ENCODE measurements at regions not wholly inside any gene's neighbourhood (a gene's known extent, or its start where the extent isn't known, plus 50 kb on each side); places are given as distances from the start of the nearest gene placed in this dataset.

- Histone ChIP-seq H4K8ac (ENCODE audit: low read depth in 2 of 2, low read length in 2 of 2) (no peak overlapping the region), H3K27ac (ENCODE audit: insufficient read depth, low read length) (no peak overlapping the region), H3K4me2 (ENCODE audit: low read depth, low read length) (no peak overlapping the region), H3K27me3 (ENCODE audit: control insufficient read depth, insufficient read depth, low read length) (no peaks in the 10 kb centered on the region), H3K18ac (ENCODE audit: low read depth, low read length) (no peak overlapping the region), H4K5ac (ENCODE audit: low read depth, low read length) (no peak overlapping the region), H3K56ac (ENCODE audit: extremely low read depth, insufficient read depth, low read length) (no peak overlapping the region), H3K4me1 (ENCODE audit: control insufficient read depth, insufficient read depth, low read length) (no peaks in the 10 kb centered on the region), H2AFZ (replicated peaks; ENCODE audit: low read length, poor library complexity) (no peak overlapping the region), H2AK9ac (replicated peaks; ENCODE audit: low read depth, low read length, poor library complexity) (no peak overlapping the region), H2AK5ac (ENCODE audit: low read depth, low read length) (no peak overlapping the region), H3K9me3 (ENCODE audit: control insufficient read depth, insufficient read depth, low read length) (0 out of 2 replicates have a peak, but pooled peaks cover 2% of the 10 kb centered on the region), H4K91ac (ENCODE audit: insufficient read depth, low read depth, low read length) (no peak overlapping the region), H3K79me1 (ENCODE audit: low read depth in 1 of 2, low read length in 2 of 2) (no peaks in the 10 kb centered on the region), H4K20me1 (ENCODE audit: insufficient read depth, low read length) (no peaks in the 10 kb centered on the region), H2BK15ac (ENCODE audit: low read depth, low read length) (no peak overlapping the region), H2BK20ac (ENCODE audit: low read depth, low read length) (no peak overlapping the region), H3K14ac (replicated peaks; ENCODE audit: low read depth, low read length) (no peak overlapping the region), H3K9me1 (ENCODE audit: insufficient read depth, low read length) (no peaks in the 10 kb centered on the region), H3K4ac (ENCODE audit: low read depth, low read length) (no peak overlapping the region), H2BK5ac (ENCODE audit: low read depth, low read length, poor library complexity, severe bottlenecking) (no peak overlapping the region), H3K4me3 (ENCODE audit: insufficient read depth, low read depth, low read length) (no peak overlapping the region), H2BK120ac (ENCODE audit: low read depth, low read length) (no peak overlapping the region), H3K9ac (ENCODE audit: low read depth, low read length) (no peak overlapping the region), H3K23ac (ENCODE audit: low read depth, low read length) (no peak overlapping the region), H3K36me3 (ENCODE audit: control insufficient read depth, insufficient read depth, low read length) (no peaks in the 10 kb centered on the region)
- in situ Hi-C loops (cut with MboI; ENCODE audit: low sequenced_read_pairs), result no loop called here
- no peak for ATAC-seq (ENCODE audit: low read depth)
- intact Hi-C loops (cut with micrococcal nuclease), result no loop called here
- ChIA-PET POLR2A (ENCODE audit: unreplicated experiment) (no interaction called here), CTCF (no interaction called here)
- WGBS, 2 experiments (ENCODE audit: extremely low coverage in 2 of 2, insufficient read length in 1 of 2), result no CpG with 5 or more reads among the region's 2 CpGs
- BruUV-seq (replicated peaks), result no TSS peak
- dilution Hi-C loops (cut with HindIII; ENCODE audit: low sequenced_read_pairs, unreplicated experiment), result no loop called here
- DNase-seq, result no peak
- TF ChIP-seq SMC3 (IDR thresholded peaks at IDR 0.05; ENCODE audit: low read depth, low read length) (no peak), RFX5 (IDR thresholded peaks at IDR 0.05; ENCODE audit: low read depth, low read length) (no peak), MAZ (IDR thresholded peaks at IDR 0.05; ENCODE audit: borderline replicate concordance, low read depth, low read length) (no peak), POLR2A (IDR thresholded peaks at IDR 0.05; ENCODE audit: low read depth, low read length) (no peak), CHD1 (IDR thresholded peaks at IDR 0.05; ENCODE audit: low read depth, low read length) (no peak), MAFK (IDR thresholded peaks at IDR 0.05; ENCODE audit: low read depth, low read length) (no peak), CEBPB (IDR thresholded peaks at IDR 0.05; ENCODE audit: low read depth, low read length) (no peak), MXI1 (IDR thresholded peaks at IDR 0.05; ENCODE audit: borderline replicate concordance, low read depth, low read length) (no peak), RCOR1 (IDR thresholded peaks at IDR 0.05; ENCODE audit: insufficient replicate concordance, low read length) (no peak), FOS (IDR thresholded peaks at IDR 0.05; ENCODE audit: low read depth, low read length) (no peak), RAD21 (IDR thresholded peaks at IDR 0.05; ENCODE audit: low read length) (no peak), NFE2L2 (IDR thresholded peaks at IDR 0.05; ENCODE audit: low read depth, low read length) (no peak), BHLHE40 (IDR thresholded peaks at IDR 0.05; ENCODE audit: low read depth, low read length) (no peak)
- TF ChIP-seq, protein P1, sequence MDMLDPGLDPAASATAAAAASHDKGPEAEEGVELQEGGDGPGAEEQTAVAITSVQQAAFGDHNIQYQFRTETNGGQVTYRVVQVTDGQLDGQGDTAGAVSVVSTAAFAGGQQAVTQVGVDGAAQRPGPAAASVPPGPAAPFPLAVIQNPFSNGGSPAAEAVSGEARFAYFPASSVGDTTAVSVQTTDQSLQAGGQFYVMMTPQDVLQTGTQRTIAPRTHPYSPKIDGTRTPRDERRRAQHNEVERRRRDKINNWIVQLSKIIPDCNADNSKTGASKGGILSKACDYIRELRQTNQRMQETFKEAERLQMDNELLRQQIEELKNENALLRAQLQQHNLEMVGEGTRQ (IDR thresholded peaks at IDR 0.05; ENCODE audit: low read depth, low read length), result no peak
- TF ChIP-seq, protein P2, sequence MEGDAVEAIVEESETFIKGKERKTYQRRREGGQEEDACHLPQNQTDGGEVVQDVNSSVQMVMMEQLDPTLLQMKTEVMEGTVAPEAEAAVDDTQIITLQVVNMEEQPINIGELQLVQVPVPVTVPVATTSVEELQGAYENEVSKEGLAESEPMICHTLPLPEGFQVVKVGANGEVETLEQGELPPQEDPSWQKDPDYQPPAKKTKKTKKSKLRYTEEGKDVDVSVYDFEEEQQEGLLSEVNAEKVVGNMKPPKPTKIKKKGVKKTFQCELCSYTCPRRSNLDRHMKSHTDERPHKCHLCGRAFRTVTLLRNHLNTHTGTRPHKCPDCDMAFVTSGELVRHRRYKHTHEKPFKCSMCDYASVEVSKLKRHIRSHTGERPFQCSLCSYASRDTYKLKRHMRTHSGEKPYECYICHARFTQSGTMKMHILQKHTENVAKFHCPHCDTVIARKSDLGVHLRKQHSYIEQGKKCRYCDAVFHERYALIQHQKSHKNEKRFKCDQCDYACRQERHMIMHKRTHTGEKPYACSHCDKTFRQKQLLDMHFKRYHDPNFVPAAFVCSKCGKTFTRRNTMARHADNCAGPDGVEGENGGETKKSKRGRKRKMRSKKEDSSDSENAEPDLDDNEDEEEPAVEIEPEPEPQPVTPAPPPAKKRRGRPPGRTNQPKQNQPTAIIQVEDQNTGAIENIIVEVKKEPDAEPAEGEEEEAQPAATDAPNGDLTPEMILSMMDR (conservative IDR thresholded peaks at IDR 0.05; ENCODE audit: low read depth, low read length), result no peak
- TF ChIP-seq, protein P3, sequence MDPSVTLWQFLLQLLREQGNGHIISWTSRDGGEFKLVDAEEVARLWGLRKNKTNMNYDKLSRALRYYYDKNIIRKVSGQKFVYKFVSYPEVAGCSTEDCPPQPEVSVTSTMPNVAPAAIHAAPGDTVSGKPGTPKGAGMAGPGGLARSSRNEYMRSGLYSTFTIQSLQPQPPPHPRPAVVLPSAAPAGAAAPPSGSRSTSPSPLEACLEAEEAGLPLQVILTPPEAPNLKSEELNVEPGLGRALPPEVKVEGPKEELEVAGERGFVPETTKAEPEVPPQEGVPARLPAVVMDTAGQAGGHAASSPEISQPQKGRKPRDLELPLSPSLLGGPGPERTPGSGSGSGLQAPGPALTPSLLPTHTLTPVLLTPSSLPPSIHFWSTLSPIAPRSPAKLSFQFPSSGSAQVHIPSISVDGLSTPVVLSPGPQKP (IDR thresholded peaks at IDR 0.05; ENCODE audit: borderline replicate concordance, low read depth, low read length), result no peak
Observed at GRCh38 chr5:127153031-127153430, 79.7 kb upstream of the C5orf63 start.

All from IMR-90 (cell line).